Hematopoietic multipotent progenitor cell (in vitro differentiated cells): ENCODE measurements at regions not wholly inside any gene's neighbourhood (a gene's known extent, or its start where the extent isn't known, plus 50 kb on each side); places are given as distances from the start of the nearest gene placed in this dataset.

ENCODE experiments used
- DNase-seq, 3 donors: peaks; one replicate each; pipeline ENCODE4 v3.0.0-alpha.2; 2011 to 2015; ENCODE audit warnings: low read depth in 2 of 3, low spot score in 2 of 3

- DNase-seq, result no peak
Measured at GRCh38 chr9:7961076-7961475, 161.5 kb upstream of the DMAC1 start.

- no peak for DNase-seq
Measured at GRCh38 chr9:7960320-7961050, 160.9 kb upstream of the DMAC1 start.

- DNase-seq, result no peak
Measured at GRCh38 chr9:7957803-7958202, 158.2 kb upstream of the DMAC1 start.

GRCh38 chr9:7947577-7947976 is 148.0 kb upstream of the DMAC1 start:
- DNase-seq, result no peak

GRCh38 chr9:7946458-7946857 is 146.9 kb upstream of the DMAC1 start:
- DNase-seq, result no peak

- no peak for DNase-seq
Measured at GRCh38 chr9:7944572-7944971, 145.0 kb upstream of the DMAC1 start.

GRCh38 chr9:7937761-7938491 is 138.3 kb upstream of the DMAC1 start:
- no peak for DNase-seq

- DNase-seq, result no peak
Measured at GRCh38 chr9:7936996-7937395, 137.4 kb upstream of the DMAC1 start.

GRCh38 chr9:7936163-7936562 is 136.6 kb upstream of the DMAC1 start:
- peak in 1 of 3 donors; percentile 2 for DNase-seq

- DNase-seq, result peak; percentile 2 to 67 (median 32)
Measured at GRCh38 chr9:7935681-7936080, 136.1 kb upstream of the DMAC1 start.

GRCh38 chr9:7932767-7933166 is 133.2 kb upstream of the DMAC1 start:
- no peak for DNase-seq

- no peak for DNase-seq
Measured at GRCh38 chr9:7930613-7931012, 131.0 kb upstream of the DMAC1 start.

GRCh38 chr9:7921545-7922197 is 122.1 kb upstream of the DMAC1 start:
- no peak for DNase-seq

GRCh38 chr9:7912037-7912535 is 112.5 kb upstream of the DMAC1 start:
- no peak for DNase-seq

- DNase-seq, result no peak
Measured at GRCh38 chr9:7910426-7911020, 110.9 kb upstream of the DMAC1 start.

GRCh38 chr9:7909537-7909936 is 110.0 kb upstream of the DMAC1 start:
- DNase-seq, result no peak

GRCh38 chr9:7907551-7908337 is 108.2 kb upstream of the DMAC1 start:
- DNase-seq, result no peak

- no peak for DNase-seq
Measured at GRCh38 chr9:7906783-7907550, 107.4 kb upstream of the DMAC1 start.

- DNase-seq, result no peak
Measured at GRCh38 chr9:7901621-7902020, 102.0 kb upstream of the DMAC1 start.

GRCh38 chr9:7900541-7900940 is 101.0 kb upstream of the DMAC1 start:
- DNase-seq, result no peak
